Prostate gland (tissue), 2 donors: ENCODE measurements at regions not wholly inside any gene's neighbourhood (a gene's known extent, or its start where the extent isn't known, plus 50 kb on each side); places are given as distances from the start of the nearest gene placed in this dataset.

Experiments used
- DNase-seq: peaks from one replicate; pipeline ENCODE4 v3.0.0-alpha.2; 2019; ENCODE audit warnings: low spot score
- H3K27ac ChIP-seq, 2 donors: fragments of 200-600 bp; sonication (generic); 2 replicates each; pipeline ENCODE4 v1.5.1; 2017 to 2019
- H3K27me3 ChIP-seq: fragments of 200-600 bp; sonication (generic); replicated peaks from 2 replicates; pipeline ENCODE4 v1.5.1; 2019; ENCODE audit not compliant: insufficient read depth
- H3K36me3 ChIP-seq, 2 donors: fragments of 200-600 bp; sonication (generic); 1 replicate in 1 of 2; 2 replicates in 1 of 2; pipeline versions ENCODE4 v1.5.1 to v1.8.1; 2017 to 2019
- H3K4me1 ChIP-seq: fragments of 200-600 bp; sonication (generic); replicated peaks from 2 replicates; pipeline ENCODE4 v1.5.1; 2019
- H3K4me3 ChIP-seq, 2 donors: fragments of 200-600 bp; sonication (generic); 2 replicates each; pipeline ENCODE4 v1.5.1; 2017 to 2019
- H3K9me3 ChIP-seq: fragments of 200-600 bp; sonication (generic); 2 replicates; pipeline ENCODE4 v1.5.1; 2017
- POLR2A ChIP-seq: fragments of 450-650 bp; IDR thresholded peaks from one replicate; pipeline ENCODE4 v1.6.1; 2016; ENCODE audit warnings: antibody characterized with exemption, mild to moderate bottlenecking
- POLR2AphosphoS5 ChIP-seq: sonication (generic); formaldehyde crosslinking; IDR thresholded peaks from one replicate; pipeline ENCODE4 v1.6.1; 2017; ENCODE audit warnings: antibody characterized with exemption
- WGBS: methylation state at CpG from one replicate; pipeline ENCODE4 v1.1.5; 2018; 5-methylcytosine and 5-hydroxymethylcytosine counted together
- intact Hi-C: fragments of 100-400 bp; cut with DNase I; formaldehyde crosslinking; loops from one replicate; pipeline ENCODE4 v1.14.2; 2022
- TF ChIP-seq, protein P1 (sequence below), 4 experiments: fragments of 200-600 bp in 2 of 4; fragments of 450-650 bp in 2 of 4; sonication (generic) in 2 of 4; IDR thresholded peaks; 1 replicate in 3 of 4; 2 replicates in 1 of 4; pipeline ENCODE4 v1.5.1; 2016 to 2019; ENCODE audit warnings: antibody characterized with exemption in 4 of 4, mild to moderate bottlenecking in 2 of 4, moderate library complexity in 2 of 4

DNA sequence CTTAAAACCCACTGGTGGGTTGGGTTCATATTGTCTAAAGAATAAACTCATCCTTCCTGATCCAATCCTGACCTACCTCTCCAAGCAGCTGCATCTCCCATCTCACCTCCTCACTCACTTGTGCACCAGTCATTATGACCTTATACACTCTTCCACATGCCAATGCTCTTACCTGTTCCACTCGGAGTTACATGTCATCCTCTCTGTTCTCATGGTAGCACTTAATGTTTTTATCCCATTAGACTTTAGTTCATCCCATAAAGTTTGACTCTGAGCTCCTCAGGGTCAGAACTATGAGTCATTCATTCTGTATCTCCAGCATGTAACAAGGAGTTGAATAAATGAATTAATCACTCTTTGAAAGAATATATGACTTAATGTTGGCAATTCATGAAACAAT is 330.2 kb downstream of the KLF12 start:
- no peak for DNase-seq
- no peaks in the 10 kb centered on the region for H3K9me3 ChIP-seq
- no peak overlapping the region for H3K4me3 ChIP-seq
- no peaks in the 10 kb centered on the region for H3K36me3 ChIP-seq
- H3K4me1 ChIP-seq, result no peaks in the 10 kb centered on the region
- H3K27ac ChIP-seq, result no peak overlapping the region
- TF ChIP-seq POLR2A (no peak), POLR2AphosphoS5 (no peak)
- TF ChIP-seq, protein P1, sequence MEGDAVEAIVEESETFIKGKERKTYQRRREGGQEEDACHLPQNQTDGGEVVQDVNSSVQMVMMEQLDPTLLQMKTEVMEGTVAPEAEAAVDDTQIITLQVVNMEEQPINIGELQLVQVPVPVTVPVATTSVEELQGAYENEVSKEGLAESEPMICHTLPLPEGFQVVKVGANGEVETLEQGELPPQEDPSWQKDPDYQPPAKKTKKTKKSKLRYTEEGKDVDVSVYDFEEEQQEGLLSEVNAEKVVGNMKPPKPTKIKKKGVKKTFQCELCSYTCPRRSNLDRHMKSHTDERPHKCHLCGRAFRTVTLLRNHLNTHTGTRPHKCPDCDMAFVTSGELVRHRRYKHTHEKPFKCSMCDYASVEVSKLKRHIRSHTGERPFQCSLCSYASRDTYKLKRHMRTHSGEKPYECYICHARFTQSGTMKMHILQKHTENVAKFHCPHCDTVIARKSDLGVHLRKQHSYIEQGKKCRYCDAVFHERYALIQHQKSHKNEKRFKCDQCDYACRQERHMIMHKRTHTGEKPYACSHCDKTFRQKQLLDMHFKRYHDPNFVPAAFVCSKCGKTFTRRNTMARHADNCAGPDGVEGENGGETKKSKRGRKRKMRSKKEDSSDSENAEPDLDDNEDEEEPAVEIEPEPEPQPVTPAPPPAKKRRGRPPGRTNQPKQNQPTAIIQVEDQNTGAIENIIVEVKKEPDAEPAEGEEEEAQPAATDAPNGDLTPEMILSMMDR (IDR thresholded peaks at IDR 0.05), result no peak
- WGBS, result 68% methylated on average over 1 of the region's 1 CpG
- no peaks in the 10 kb centered on the region for H3K27me3 ChIP-seq
- intact Hi-C loops, result no loop called here

DNA sequence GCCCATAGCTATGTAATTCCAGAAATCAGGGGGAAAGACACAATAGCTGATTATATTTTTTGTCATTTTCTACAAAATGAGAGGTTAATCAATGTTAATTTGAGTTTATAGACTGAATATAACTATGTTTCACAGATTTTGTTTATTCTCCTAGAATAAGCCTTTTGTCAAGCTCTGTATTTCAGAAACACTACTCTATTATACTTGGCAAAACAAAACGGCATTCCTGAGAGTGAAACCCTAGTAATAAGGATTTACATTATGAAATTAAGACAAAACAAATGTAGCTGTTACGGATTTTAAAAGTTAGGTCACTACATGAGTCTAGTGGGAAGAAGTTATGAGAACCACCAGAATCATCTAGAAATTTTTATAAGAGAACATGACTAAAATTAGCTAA is 334.2 kb downstream of the KLF12 start:
- Histone ChIP-seq H3K4me3 (no peak overlapping the region), H3K36me3 (no peaks in the 10 kb centered on the region), H3K27ac (no peak overlapping the region), H3K4me1 (no peaks in the 10 kb centered on the region), H3K9me3 (no peaks in the 10 kb centered on the region), H3K27me3 (no peaks in the 10 kb centered on the region)
- TF ChIP-seq POLR2AphosphoS5 (no peak), POLR2A (no peak)
- TF ChIP-seq, protein P1 (IDR thresholded peaks at IDR 0.05), result no peak
- no peak for DNase-seq
- WGBS, result 64% methylated on average over 2 of the region's 2 CpGs
- intact Hi-C loops, result no loop called here

DNA sequence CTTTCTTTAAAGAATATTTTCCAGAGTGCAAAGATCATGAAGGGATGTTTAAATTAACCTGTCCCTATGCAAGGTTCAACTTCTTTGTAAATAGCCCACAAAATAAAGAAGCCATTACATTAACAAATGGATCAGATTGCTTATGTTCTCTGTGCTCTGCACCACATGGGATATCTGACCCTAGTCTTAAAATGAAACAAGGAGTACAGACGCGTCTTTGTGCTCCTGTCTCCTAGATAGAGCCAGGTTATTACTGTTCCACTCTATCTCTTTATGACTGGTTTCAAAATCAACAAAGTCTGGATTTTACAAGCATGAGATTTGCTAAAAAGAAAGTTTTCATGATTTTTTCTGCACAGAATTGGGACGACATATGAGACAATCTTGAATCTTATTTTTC is 339.4 kb downstream of the KLF12 start:
- H3K27ac ChIP-seq, result no peak overlapping the region
- H3K27me3 ChIP-seq, result no peaks in the 10 kb centered on the region
- no peaks in the 10 kb centered on the region for H3K4me1 ChIP-seq
- WGBS, result 73% methylated on average over 3 of the region's 3 CpGs
- intact Hi-C loops, result no loop called here
- no peak for DNase-seq
- TF ChIP-seq, protein P1 (IDR thresholded peaks at IDR 0.05), result no peak
- TF ChIP-seq POLR2A (no peak), POLR2AphosphoS5 (no peak)
- no peaks in the 10 kb centered on the region for H3K36me3 ChIP-seq
- H3K9me3 ChIP-seq, result no peaks in the 10 kb centered on the region
- H3K4me3 ChIP-seq, result no peak overlapping the region

DNA sequence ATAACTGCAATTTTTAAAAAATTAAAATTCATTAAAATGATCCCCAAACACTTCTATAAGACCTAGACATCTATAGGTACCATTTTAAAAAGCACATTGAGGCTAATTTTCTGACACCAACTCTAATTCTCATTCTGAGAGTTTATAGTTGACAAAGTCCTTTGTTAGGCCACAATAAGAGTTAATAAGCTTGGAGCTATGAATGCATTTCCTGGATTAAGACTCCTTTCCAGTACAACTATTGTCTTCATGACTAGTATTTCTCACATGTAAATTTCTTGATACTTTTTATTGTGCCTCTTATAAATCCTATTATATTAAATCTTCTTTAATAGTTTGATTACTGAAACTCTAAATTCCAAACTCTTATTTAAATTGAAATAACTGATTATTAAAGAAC is 340.8 kb downstream of the KLF12 start:
- no peaks in the 10 kb centered on the region for H3K9me3 ChIP-seq

DNA sequence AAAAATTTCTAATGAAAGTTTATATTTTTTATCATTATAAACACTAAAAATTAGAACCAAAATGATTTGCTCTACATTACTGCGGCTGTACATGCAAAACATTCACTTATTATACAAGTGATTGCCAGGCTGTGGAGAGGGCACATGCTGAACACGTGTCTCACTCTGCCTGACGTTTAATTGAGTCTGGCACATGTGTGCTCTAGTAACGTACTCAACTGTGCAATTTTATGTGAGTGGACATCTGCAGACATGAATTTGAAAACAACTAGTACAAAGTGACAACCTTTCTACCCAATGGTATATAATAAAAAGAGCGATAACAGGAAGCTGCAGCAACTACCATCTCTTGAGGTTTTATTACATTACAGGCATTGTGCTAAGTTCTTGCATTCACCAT is 341.4 kb downstream of the KLF12 start:
- TF ChIP-seq, protein P1 (IDR thresholded peaks at IDR 0.05), result no peak
- TF ChIP-seq POLR2AphosphoS5 (no peak), POLR2A (no peak)
- Histone ChIP-seq H3K27me3 (no peaks in the 10 kb centered on the region), H3K27ac (no peak overlapping the region), H3K9me3 (no peaks in the 10 kb centered on the region), H3K4me1 (no peaks in the 10 kb centered on the region), H3K4me3 (no peak overlapping the region), H3K36me3 (no peaks in the 10 kb centered on the region)
- WGBS, result 85% methylated on average over 5 of the region's 5 CpGs
- intact Hi-C loops, result no loop called here
- DNase-seq, result no peak

More for the DNA sequence above, 340.8 kb downstream of the KLF12 start:
- intact Hi-C loops, result no loop called here
- TF ChIP-seq POLR2AphosphoS5, result no peak
- TF ChIP-seq POLR2A, result no peak
- TF ChIP-seq, protein P1 (IDR thresholded peaks at IDR 0.05), result no peak
- Histone ChIP-seq H3K4me3 (no peak overlapping the region), H3K36me3 (no peaks in the 10 kb centered on the region), H3K27ac (no peak overlapping the region), H3K27me3 (no peaks in the 10 kb centered on the region), H3K4me1 (no peaks in the 10 kb centered on the region)
- DNase-seq, result no peak
